GM12875 (cell line): ENCODE measurements at regions not wholly inside any gene's neighbourhood (a gene's known extent, or its start where the extent isn't known, plus 50 kb on each side); places are given as distances from the start of the nearest gene placed in this dataset.

Experiments
- H3K4me3 ChIP-seq: one replicate; pipeline ENCODE4 v1.5.1; 2011; ENCODE audit warnings: low read depth, low read length, control low read depth
- TF ChIP-seq, protein P1 (sequence below): IDR thresholded peaks from 2 replicates; pipeline ENCODE4 v1.5.1; 2011; ENCODE audit warnings: low read depth, mild to moderate bottlenecking, control low read depth, inconsistent platforms, low read length, moderate library complexity, borderline replicate concordance; ENCODE audit not compliant: insufficient read depth

- H3K4me3 ChIP-seq = no peak overlapping the region
- TF ChIP-seq, protein P1, sequence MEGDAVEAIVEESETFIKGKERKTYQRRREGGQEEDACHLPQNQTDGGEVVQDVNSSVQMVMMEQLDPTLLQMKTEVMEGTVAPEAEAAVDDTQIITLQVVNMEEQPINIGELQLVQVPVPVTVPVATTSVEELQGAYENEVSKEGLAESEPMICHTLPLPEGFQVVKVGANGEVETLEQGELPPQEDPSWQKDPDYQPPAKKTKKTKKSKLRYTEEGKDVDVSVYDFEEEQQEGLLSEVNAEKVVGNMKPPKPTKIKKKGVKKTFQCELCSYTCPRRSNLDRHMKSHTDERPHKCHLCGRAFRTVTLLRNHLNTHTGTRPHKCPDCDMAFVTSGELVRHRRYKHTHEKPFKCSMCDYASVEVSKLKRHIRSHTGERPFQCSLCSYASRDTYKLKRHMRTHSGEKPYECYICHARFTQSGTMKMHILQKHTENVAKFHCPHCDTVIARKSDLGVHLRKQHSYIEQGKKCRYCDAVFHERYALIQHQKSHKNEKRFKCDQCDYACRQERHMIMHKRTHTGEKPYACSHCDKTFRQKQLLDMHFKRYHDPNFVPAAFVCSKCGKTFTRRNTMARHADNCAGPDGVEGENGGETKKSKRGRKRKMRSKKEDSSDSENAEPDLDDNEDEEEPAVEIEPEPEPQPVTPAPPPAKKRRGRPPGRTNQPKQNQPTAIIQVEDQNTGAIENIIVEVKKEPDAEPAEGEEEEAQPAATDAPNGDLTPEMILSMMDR = no peak
These were observed 95.2 kb upstream of the BTBD3 start for GRCh38 chr20:11822540-11822794.

GRCh38 chr20:11826334-11826733 is 91.4 kb upstream of the BTBD3 start:
- no peak overlapping the region for H3K4me3 ChIP-seq
- TF ChIP-seq, protein P1 = no peak

DNA sequence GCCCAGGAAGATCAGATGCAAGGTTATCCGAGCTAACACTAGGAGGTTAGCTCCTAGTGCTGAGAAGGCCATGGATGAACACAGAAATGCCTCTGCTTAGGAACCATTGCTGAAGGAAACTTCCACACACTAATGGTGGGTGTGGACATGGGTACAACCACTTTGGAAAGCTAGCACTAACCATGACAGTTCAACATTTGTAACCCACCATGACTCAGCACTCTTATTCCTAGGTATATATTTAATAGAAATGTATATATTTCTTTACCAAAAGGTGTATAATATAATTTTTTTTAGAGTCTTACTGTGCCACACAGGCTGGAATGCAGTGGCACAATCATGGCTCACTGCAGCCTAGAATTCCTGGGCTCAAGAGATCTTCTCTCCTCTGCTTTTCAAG is 85.3 kb upstream of the BTBD3 start:
- TF ChIP-seq, protein P1 = no peak

GRCh38 chr20:11832851-11833250 is 84.8 kb upstream of the BTBD3 start:
- TF ChIP-seq, protein P1 = no peak
- no peak overlapping the region for H3K4me3 ChIP-seq

More for the DNA sequence above, 85.3 kb upstream of the BTBD3 start:
- no peak overlapping the region for H3K4me3 ChIP-seq

DNA sequence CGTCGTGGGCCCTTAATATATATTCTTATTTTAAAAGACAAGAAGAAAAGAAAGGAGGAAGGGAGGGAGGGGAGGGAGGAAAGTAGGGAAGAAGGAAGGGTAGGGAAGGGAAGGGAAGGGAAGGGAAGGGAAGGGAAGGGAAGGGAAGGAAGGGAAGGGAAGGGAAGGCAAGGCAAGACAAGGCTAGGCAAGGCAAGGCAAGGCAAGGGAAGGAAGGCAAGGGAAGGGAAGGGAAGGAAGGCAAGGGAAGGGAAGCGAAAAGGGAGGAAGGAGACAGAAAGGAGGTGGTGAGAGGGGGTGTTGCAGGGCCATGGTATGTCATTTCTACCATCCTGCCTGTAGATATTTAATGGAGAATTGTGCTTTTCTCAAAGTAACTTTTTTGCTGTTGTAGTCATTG is 83.9 kb upstream of the BTBD3 start:
- no peak overlapping the region for H3K4me3 ChIP-seq
- TF ChIP-seq, protein P1 = no peak

GRCh38 chr20:11838076-11838636 is 79.5 kb upstream of the BTBD3 start:
- H3K4me3 ChIP-seq = no peak overlapping the region
- TF ChIP-seq, protein P1 = no peak

DNA sequence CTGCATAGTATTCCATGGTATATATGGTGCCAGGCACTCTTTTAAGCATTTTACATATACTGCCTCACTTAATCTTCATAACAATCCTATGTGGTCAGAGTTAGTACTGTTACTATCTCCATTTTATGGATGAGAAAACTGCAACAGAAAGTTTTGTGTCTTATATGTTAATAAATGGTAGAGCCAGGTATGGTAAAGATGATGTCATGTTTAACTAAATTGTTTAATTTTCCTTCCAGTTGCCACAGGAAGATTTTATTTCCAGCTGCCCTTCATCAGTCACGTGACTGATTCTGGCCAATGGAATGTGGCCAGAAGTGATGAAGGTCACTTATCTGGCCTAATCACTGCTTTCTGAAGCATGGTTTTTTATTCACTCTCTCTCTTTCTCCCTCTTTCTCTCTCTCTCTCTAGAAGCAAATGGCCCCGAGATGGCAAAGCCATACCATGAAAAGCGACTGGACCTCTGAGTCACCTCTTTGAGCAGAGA is 75.7 kb upstream of the BTBD3 start:
- no peak overlapping the region for H3K4me3 ChIP-seq
- TF ChIP-seq, protein P1 = no peak
